HAP-1 (cell line): ENCODE measurements at regions not wholly inside any gene's neighbourhood (a gene's known extent, or its start where the extent isn't known, plus 50 kb on each side); places are given as distances from the start of the nearest gene placed in this dataset.

ENCODE experiments used
- DNase-seq, 2 experiments: peaks; one replicate each; pipeline ENCODE4 v3.0.0-alpha.2; 2016 to 2020; ENCODE audit warnings: low spot score in 2 of 2
- H3K27me3 ChIP-seq: fragments of 250-450 bp; sonication (Bioruptor Pico); 2 replicates; pipeline ENCODE4 v1.5.1; 2020; ENCODE audit warnings: low read depth, mild to moderate bottlenecking, moderate library complexity
- H3K36me3 ChIP-seq: fragments of 250-450 bp; sonication (Bioruptor Pico); replicated peaks from 2 replicates; pipeline ENCODE4 v1.5.1; 2020; ENCODE audit warnings: mild to moderate bottlenecking
- H3K4me1 ChIP-seq: fragments of 250-450 bp; sonication (Bioruptor Pico); 2 replicates; pipeline ENCODE4 v1.5.1; 2020; ENCODE audit warnings: mild to moderate bottlenecking
- H3K4me3 ChIP-seq: fragments of 250-450 bp; sonication (Bioruptor Pico); 2 replicates; pipeline ENCODE4 v1.5.1; 2020; ENCODE audit warnings: mild to moderate bottlenecking, moderate library complexity
- H3K9me3 ChIP-seq: fragments of 250-450 bp; sonication (Bioruptor Pico); 2 replicates; pipeline ENCODE4 v1.5.1; 2020; ENCODE audit warnings: mild to moderate bottlenecking, moderate library complexity
- in situ Hi-C: fragments of 300-500 bp; cut with MboI; formaldehyde crosslinking; loops from 3 replicates; pipeline ENCODE4 v1.14.3; 2020; ENCODE audit warnings: low sequenced_read_pairs, inconsistent platforms, mixed read lengths

DNA sequence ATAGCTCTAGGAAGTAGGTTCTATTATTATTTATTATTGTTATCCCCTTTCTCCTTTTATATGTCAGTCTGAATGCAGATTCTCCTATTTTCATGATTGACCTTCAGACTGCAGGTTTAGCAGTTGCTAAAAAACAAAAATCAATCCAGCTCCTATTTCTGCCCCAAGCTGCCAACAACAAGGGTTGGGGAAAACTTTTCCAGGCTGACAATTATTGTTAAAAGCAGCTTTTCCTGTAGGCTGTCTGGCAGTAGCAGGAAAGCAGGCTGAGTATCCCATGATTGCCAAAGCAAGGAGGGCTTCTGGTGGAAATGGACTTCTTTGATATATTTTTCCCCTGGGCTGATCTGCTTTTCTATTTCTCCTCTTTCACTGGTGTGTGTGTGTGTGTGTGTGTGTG is 78.0 kb upstream of the CTLA4 start:
- no peak for DNase-seq
- Histone ChIP-seq H3K4me3 (no peak overlapping the region), H3K27me3 (no peaks in the 10 kb centered on the region), H3K36me3 (no peaks in the 10 kb centered on the region), H3K9me3 (no peaks in the 10 kb centered on the region), H3K4me1 (no peaks in the 10 kb centered on the region; the same call in 1 of the 2 replicates)
- in situ Hi-C loops: no loop called here

DNA sequence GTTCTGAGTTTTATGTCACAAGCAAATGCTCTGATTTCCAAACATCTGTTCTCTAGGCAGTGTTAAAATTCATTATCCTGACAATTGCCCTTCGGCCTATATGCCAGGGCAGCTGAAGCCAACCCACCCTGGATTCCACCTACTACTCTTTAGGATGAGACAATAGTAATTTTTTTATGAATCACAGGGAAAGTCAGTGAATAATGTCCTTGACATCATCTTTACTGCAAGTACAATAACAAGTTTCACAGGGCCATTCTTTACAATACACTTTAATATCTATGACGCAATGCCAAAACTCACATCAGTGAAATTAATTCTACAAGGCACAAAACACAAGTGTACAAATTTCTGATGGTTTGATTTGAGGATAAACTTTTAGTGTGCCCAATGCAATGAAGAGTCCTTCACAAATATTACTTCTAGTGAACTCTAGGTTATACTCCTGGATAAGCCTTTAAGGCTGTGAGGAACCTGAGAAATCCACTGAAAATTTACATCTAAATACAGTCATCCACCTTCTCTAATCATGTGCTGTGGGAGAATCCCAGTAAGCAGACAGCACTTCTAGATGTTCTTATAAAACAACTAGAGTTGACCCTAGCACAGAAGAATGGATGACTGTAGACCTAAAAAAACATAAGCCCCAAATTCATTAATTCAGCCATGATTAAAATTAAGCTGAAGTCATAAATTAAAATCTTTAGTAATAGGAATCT is 77.3 kb upstream of the CTLA4 start:
- DNase-seq: no peak
- Histone ChIP-seq H3K9me3 (no peaks in the 10 kb centered on the region), H3K36me3 (no peaks in the 10 kb centered on the region), H3K4me1 (no peaks in the 10 kb centered on the region; the same call in 1 of the 2 replicates), H3K27me3 (no peaks in the 10 kb centered on the region), H3K4me3 (no peak overlapping the region)
- in situ Hi-C loops: no loop called here

GRCh38 chr2:203796248-203797010 is 71.1 kb upstream of the CTLA4 start:
- Histone ChIP-seq H3K9me3 (no peaks in the 10 kb centered on the region), H3K27me3 (no peaks in the 10 kb centered on the region; the same call in 1 of the 2 replicates), H3K36me3 (no peaks in the 10 kb centered on the region), H3K4me3 (no peak overlapping the region), H3K4me1 (no peaks in the 10 kb centered on the region)
- DNase-seq: no peak
- in situ Hi-C loops: no loop called here

- in situ Hi-C loops: no loop called here
- H3K9me3 ChIP-seq: no peaks in the 10 kb centered on the region
- no peaks in the 10 kb centered on the region for H3K4me1 ChIP-seq
- H3K27me3 ChIP-seq: no peaks in the 10 kb centered on the region; the same call in 1 of the 2 replicates
- DNase-seq: no peak
- no peak overlapping the region for H3K4me3 ChIP-seq
- no peaks in the 10 kb centered on the region for H3K36me3 ChIP-seq
Measured at GRCh38 chr2:203797276-203797675, 70.3 kb upstream of the CTLA4 start.

DNA sequence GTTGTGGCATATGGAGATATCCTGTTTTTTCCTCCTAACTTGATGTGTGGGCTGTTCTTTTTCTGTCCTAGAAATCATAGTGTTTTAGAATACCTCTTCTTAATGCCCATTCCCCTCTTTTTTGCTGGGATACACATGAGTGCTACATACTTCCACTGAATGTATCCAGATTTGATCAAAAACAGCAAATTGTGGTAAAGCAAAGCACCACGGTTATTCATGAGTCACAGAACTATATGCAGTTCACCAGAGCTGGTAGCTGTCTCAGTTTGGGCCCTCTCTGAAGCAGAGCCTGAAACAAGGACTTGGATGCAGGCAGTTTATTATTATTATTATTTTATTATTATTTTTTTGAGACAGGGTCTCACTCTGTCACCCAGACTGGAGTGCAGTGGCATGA is 69.9 kb upstream of the CTLA4 start:
- no peak for DNase-seq
- Histone ChIP-seq H3K27me3 (no peaks in the 10 kb centered on the region; the same call in 1 of the 2 replicates), H3K4me1 (no peaks in the 10 kb centered on the region), H3K36me3 (no peaks in the 10 kb centered on the region), H3K4me3 (no peak overlapping the region), H3K9me3 (no peaks in the 10 kb centered on the region)
- in situ Hi-C loops: no loop called here

GRCh38 chr2:203798296-203799087 is 69.1 kb upstream of the CTLA4 start:
- Histone ChIP-seq H3K27me3 (no peaks in the 10 kb centered on the region; the same call in 1 of the 2 replicates), H3K4me3 (no peak overlapping the region), H3K9me3 (no peaks in the 10 kb centered on the region), H3K4me1 (no peaks in the 10 kb centered on the region), H3K36me3 (no peaks in the 10 kb centered on the region)
- no peak for DNase-seq
- in situ Hi-C loops: no loop called here

DNA sequence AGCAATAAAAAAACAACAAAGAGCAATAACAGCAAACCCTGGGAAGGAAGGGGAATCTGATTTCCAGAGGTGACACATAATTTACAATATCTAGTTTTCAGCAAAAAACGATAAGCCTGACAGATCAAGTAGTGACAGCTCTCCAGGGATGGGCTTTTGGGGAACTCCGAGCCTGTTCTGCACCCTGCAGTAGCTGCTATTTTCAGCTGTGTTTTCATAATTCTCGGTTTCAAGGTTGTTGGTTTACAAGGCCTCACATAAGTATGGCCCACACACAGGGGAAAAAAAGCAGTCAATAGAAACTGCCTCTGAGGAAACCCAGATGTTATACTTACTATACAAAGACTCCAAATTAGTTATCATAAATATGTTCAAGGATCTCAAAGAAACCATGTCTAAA is 67.7 kb upstream of the CTLA4 start:
- no peaks in the 10 kb centered on the region for H3K9me3 ChIP-seq
- H3K27me3 ChIP-seq: no peaks in the 10 kb centered on the region; the same call in 1 of the 2 replicates
- no peak overlapping the region for H3K4me3 ChIP-seq
- in situ Hi-C loops: loop anchor here (25.0 kb wide), 1 partner anchor 1213 kb away; no protein-coding TSS in a partner anchor
- DNase-seq: no peak
- H3K36me3 ChIP-seq: no peaks in the 10 kb centered on the region
- H3K4me1 ChIP-seq: no peaks in the 10 kb centered on the region

GRCh38 chr2:203800783-203801182 is 66.8 kb upstream of the CTLA4 start:
- Histone ChIP-seq H3K4me1 (no peaks in the 10 kb centered on the region), H3K27me3 (no peaks in the 10 kb centered on the region; the same call in 1 of the 2 replicates), H3K4me3 (no peak overlapping the region), H3K9me3 (no peaks in the 10 kb centered on the region), H3K36me3 (no peaks in the 10 kb centered on the region)
- no peak for DNase-seq
- in situ Hi-C loops: loop anchor here (25.0 kb wide), 1 partner anchor 1213 kb away; no protein-coding TSS in a partner anchor

DNA sequence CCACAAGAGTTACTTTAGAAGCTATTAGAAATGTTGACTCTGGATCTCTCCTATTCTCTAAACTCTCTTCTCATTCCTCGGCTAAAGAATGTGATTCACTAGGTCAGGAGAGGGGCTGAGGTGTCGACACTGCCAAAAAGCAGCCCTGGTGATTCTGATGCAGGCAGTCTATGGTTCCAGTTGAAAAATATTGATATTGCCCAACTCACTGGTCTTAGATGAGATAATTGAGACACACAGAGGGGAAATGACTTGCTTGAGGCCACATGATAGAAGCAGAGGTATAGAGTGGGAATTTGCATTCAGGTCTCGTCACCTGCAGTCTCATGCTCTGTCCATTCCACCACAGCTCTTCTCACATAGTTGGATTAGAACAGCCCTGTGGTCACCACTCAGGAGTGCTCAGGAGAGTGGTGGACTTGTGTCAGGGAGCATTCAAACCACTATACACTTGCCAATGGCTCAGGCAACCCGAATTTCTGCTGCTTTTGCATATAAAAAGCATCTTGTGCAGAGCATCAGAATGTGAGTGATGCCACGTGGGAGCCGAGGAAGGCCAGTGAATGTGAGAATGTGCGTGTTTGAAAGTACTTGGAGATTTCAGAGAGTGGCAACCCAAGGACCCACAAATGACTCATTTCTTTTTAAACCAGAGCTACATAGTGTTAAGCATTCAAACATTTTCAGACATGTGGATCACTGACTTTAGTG is 65.1 kb upstream of the CTLA4 start:
- Histone ChIP-seq H3K27me3 (no peaks in the 10 kb centered on the region), H3K36me3 (no peaks in the 10 kb centered on the region), H3K4me1 (no peaks in the 10 kb centered on the region), H3K9me3 (no peaks in the 10 kb centered on the region), H3K4me3 (no peak overlapping the region)
- in situ Hi-C loops: loop anchor here (25.0 kb wide), 1 partner anchor 1215 kb away; no protein-coding TSS in a partner anchor
- no peak for DNase-seq

- no peak overlapping the region for H3K4me3 ChIP-seq
Measured at GRCh38 chr2:203803053-203803429, 64.5 kb upstream of the CTLA4 start.

GRCh38 chr2:203804070-203804469 is 63.5 kb upstream of the CTLA4 start:
- in situ Hi-C loops: loop anchor here (25.0 kb wide), 1 partner anchor 1217 kb away; no protein-coding TSS in a partner anchor
- no peaks in the 10 kb centered on the region for H3K27me3 ChIP-seq

More at GRCh38 chr2:203803053-203803429, 64.5 kb upstream of the CTLA4 start:
- no peaks in the 10 kb centered on the region for H3K27me3 ChIP-seq
- no peaks in the 10 kb centered on the region for H3K36me3 ChIP-seq
- no peak for DNase-seq
- in situ Hi-C loops: loop anchor here (25.0 kb wide), 1 partner anchor 1216 kb away; no protein-coding TSS in a partner anchor
- H3K9me3 ChIP-seq: no peaks in the 10 kb centered on the region
- no peaks in the 10 kb centered on the region for H3K4me1 ChIP-seq

GRCh38 chr2:203804764-203805485 is 62.6 kb upstream of the CTLA4 start:
- no peaks in the 10 kb centered on the region for H3K27me3 ChIP-seq
- H3K4me1 ChIP-seq: no peaks in the 10 kb centered on the region
- H3K36me3 ChIP-seq: no peaks in the 10 kb centered on the region
- DNase-seq: no peak
- in situ Hi-C loops: loop anchor here (25.0 kb wide), 1 partner anchor 1218 kb away; no protein-coding TSS in a partner anchor
- no peak overlapping the region for H3K4me3 ChIP-seq
- no peaks in the 10 kb centered on the region for H3K9me3 ChIP-seq

More at GRCh38 chr2:203804070-203804469, 63.5 kb upstream of the CTLA4 start:
- Histone ChIP-seq H3K4me3 (no peak overlapping the region), H3K36me3 (no peaks in the 10 kb centered on the region), H3K9me3 (no peaks in the 10 kb centered on the region), H3K4me1 (no peaks in the 10 kb centered on the region)
- no peak for DNase-seq
